ENCODE measurements at regions not wholly inside any gene's neighbourhood (a gene's known extent, or its start where the extent isn't known, plus 50 kb on each side); places are given as distances from the start of the nearest gene placed in this dataset.

DNA sequence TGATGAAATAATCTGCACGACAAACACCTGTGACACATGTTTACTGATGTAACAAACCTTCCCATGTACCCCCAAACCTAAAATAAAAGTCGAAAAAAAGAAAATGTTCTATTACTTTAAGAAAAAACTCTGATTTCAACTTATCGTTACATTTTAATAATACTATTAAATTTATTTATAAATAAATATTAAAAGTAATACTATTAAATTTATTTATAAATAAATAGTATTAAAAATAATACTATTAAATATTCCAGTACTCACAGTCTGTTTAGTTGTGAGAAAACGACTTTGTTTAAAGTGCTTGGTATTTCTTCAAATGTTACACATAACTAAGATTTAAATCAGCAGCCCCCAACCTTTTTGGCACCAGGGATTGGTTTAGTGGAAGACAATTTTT, 471.6 kb upstream of the PRKX start:
- Histone ChIP-seq H3K9ac (ENCODE audit: control insufficient read depth, extremely low read depth, insufficient read depth, low read length) (no peak overlapping the region), H3K4me2 (ENCODE audit: control insufficient read depth, extremely low read depth, insufficient read depth, low read depth, low read length) (no peak overlapping the region), H3K36me3 (ENCODE audit: control insufficient read depth in 2 of 2, extremely low read depth in 1 of 2, insufficient read depth in 2 of 2, low read length in 2 of 2) (no peaks in the 10 kb centered on the region), H3K9me3 (ENCODE audit: control insufficient read depth, low read depth, low read length) (no peaks in the 10 kb centered on the region), H3K9me1 (ENCODE audit: control insufficient read depth, extremely low read depth, insufficient read depth, low read length) (no peaks in the 10 kb centered on the region), H3K4me1 (ENCODE audit: control insufficient read depth, extremely low read depth, insufficient read depth, low read length) (no peaks in the 10 kb centered on the region), H3K27me3 (ENCODE audit: control insufficient read depth, extremely low read depth, insufficient read depth, low read length) (no peaks in the 10 kb centered on the region), H2AFZ (ENCODE audit: control insufficient read depth, low read length) (no peak overlapping the region), H3K27ac (ENCODE audit: control insufficient read depth, insufficient read depth, low read length) (no peak overlapping the region), H3K4me3 (ENCODE audit: control insufficient read depth in 2 of 3, extremely low read depth in 1 of 3, insufficient read depth in 2 of 3, low read depth in 1 of 3, low read length in 3 of 3) (no peak overlapping the region), H3K79me2 (ENCODE audit: control insufficient read depth, insufficient read depth, low read length) (no peaks in the 10 kb centered on the region), H4K20me1 (ENCODE audit: control insufficient read depth, extremely low read depth, insufficient read depth, low read length) (no peaks in the 10 kb centered on the region)
- dilution Hi-C loops (cut with MboI; ENCODE audit: extremely low pct_ligation_motif_present, low sequenced_read_pairs): no loop called here
- FAIRE-seq (no peak), DNase-seq (ENCODE audit: low read depth, low spot score) (no peak)
- TF ChIP-seq CTCF (optimal IDR thresholded peaks at IDR 0.05 in 1 of 3, IDR thresholded peaks at IDR 0.05 in 1 of 3, conservative IDR thresholded peaks at IDR 0.05 in 1 of 3; ENCODE audit: extremely low read depth in 1 of 3, insufficient read depth in 2 of 3, low read length in 3 of 3) (no peak), EZH2 (IDR thresholded peaks at IDR 0.05; ENCODE audit: low read length) (no peak)

GRCh38 chrX:4182408-4182806, 469.0 kb upstream of the PRKX start:
- Histone ChIP-seq H2AFZ (ENCODE audit: control insufficient read depth, low read length) (no peak overlapping the region), H3K9ac (ENCODE audit: control insufficient read depth, extremely low read depth, insufficient read depth, low read length) (no peak overlapping the region), H3K4me1 (ENCODE audit: control insufficient read depth, extremely low read depth, insufficient read depth, low read length) (no peaks in the 10 kb centered on the region), H4K20me1 (ENCODE audit: control insufficient read depth, extremely low read depth, insufficient read depth, low read length) (no peaks in the 10 kb centered on the region), H3K36me3 (ENCODE audit: control insufficient read depth in 2 of 2, extremely low read depth in 1 of 2, insufficient read depth in 2 of 2, low read length in 2 of 2) (no peaks in the 10 kb centered on the region), H3K27me3 (ENCODE audit: control insufficient read depth, extremely low read depth, insufficient read depth, low read length) (no peaks in the 10 kb centered on the region), H3K27ac (ENCODE audit: control insufficient read depth, insufficient read depth, low read length) (no peak overlapping the region), H3K9me1 (ENCODE audit: control insufficient read depth, extremely low read depth, insufficient read depth, low read length) (no peaks in the 10 kb centered on the region), H3K4me3 (ENCODE audit: control insufficient read depth in 2 of 3, extremely low read depth in 1 of 3, insufficient read depth in 2 of 3, low read depth in 1 of 3, low read length in 3 of 3) (no peak overlapping the region), H3K9me3 (ENCODE audit: control insufficient read depth, low read depth, low read length) (no peaks in the 10 kb centered on the region), H3K4me2 (ENCODE audit: control insufficient read depth, extremely low read depth, insufficient read depth, low read depth, low read length) (no peak overlapping the region), H3K79me2 (ENCODE audit: control insufficient read depth, insufficient read depth, low read length) (no peaks in the 10 kb centered on the region)
- TF ChIP-seq EZH2 (IDR thresholded peaks at IDR 0.05; ENCODE audit: low read length): no peak
- no peak for TF ChIP-seq CTCF (optimal IDR thresholded peaks at IDR 0.05 in 1 of 3, IDR thresholded peaks at IDR 0.05 in 1 of 3, conservative IDR thresholded peaks at IDR 0.05 in 1 of 3; ENCODE audit: extremely low read depth in 1 of 3, insufficient read depth in 2 of 3, low read length in 3 of 3)
- FAIRE-seq: no peak
- no peak for DNase-seq (ENCODE audit: low read depth, low spot score)
- dilution Hi-C loops (cut with MboI; ENCODE audit: extremely low pct_ligation_motif_present, low sequenced_read_pairs): no loop called here
